Hippocampal formation (tissue), 2 donors: ENCODE measurements at regions not wholly inside any gene's neighbourhood (a gene's known extent, or its start where the extent isn't known, plus 50 kb on each side); places are given as distances from the start of the nearest gene placed in this dataset.

Experiments
- DNase-seq, 2 donors: peaks; one replicate each; lab custom pipeline; 2025; lab: John Stamatoyannopoulos, UW

DNA sequence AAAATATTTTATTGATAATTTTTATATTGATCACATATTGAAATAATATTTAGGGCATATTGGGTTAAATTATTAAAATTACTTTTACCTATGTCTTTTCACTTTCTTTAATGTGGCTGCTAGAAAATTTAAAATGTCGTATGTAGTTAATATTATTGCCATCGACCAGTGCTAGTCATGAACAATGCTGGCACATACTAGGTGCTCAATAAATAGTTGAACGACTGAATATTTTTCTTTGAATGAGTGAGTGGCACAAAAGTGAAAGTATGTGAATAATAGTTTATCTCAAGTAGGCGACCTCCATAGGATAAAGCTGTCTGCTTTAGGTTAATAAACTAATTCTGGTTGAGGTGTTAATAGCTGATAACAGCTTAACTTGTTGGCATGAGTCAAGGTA is 150.8 kb upstream of the FGGY start:
- no peak for DNase-seq

DNA sequence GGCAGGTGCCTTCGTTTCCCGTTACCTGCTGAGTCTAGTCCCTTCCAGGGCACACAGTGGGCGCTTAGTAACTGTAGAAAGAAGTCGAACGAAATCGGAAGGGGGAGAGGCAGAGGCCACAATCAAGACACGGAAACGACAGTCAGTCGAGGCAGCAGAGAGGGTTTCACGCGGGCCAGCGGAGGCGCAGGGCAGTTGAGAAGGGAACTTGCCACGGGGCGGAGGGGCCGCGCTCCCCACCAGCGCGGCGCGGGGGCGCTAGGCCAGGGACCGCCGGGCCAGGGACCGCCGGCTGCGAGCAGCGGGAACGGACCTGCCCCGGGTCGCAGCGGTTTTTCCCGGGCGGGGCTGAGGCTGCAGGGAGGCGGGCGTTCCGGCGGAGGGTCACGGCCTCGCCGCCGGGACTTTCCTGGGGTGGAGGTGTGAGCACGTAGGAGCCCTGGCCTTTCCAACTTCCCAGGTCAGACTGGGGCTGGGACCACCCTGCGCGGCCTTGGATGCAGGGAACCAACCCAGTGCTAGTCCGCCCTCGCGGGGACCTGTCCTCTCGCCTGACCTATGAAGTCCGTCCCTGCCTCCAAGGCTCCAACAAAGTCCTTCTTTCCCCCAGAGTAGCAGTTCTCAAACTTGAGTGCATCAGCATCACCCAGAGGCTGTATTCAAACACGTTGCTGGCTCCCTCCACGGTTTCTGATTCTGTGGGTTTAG is 150.1 kb upstream of the FGGY start:
- DNase-seq, result no peak

DNA sequence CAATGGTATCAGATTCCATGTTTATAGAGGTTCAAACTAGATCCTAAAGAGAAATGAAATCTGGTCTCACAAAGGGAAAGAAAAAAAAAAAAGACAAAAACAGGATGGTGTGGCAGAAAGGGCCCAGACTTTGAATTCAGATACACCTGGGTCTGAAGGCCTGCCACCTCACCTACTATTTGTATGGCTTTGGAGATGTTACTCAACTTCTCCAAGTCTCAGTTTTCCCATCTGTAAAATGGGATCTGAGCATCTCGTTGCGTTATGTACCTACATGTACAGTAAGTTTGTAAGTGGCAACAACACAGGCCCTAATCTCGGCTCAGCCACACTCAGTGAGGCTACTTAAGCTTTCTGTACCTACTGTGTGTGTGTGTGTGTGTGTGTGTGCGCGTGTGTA is 147.5 kb upstream of the FGGY start:
- no peak for DNase-seq

GRCh38 chr1:59150577-59151386 is 146.1 kb upstream of the FGGY start:
- no peak for DNase-seq

- DNase-seq, result no peak
Observed at GRCh38 chr1:59151387-59151761, 145.5 kb upstream of the FGGY start.

DNA sequence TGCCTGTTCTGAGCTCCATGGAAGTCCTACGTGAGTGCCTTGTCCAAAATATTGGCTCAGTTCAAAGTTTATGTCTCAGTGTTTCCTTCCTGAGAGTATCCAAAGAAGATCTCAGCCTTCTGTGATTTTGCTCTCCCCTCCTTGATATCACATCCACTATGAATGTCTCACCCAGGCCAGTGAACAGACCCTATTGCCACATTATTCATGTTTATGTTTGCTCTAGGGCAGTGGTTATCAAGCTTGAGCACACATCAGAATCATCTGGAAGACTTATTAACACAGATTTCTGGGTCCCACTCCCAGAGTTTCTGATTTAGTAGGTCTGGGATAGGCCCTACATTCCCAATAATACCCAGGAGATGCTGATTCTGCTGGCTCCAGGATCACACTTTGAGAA is 145.0 kb upstream of the FGGY start:
- no peak for DNase-seq

DNA sequence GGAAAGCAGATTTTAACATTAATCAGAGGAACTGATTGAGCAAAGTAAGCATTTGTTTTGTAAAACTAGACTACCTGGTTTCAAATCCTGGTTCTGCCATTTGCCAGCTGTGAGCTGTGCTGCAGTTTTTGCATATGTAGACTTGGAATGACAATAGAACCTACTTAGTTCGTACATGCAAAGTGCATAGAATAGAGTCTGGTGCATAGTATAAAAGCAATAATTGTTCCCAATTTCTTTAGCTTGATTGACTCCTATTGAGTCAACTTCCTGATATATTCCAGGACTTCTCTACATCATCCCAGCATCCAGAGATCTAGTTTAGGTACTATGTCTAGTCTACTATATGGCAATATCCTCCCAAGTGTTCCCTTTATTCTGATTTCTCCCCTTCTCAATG is 144.4 kb upstream of the FGGY start:
- no peak for DNase-seq

DNA sequence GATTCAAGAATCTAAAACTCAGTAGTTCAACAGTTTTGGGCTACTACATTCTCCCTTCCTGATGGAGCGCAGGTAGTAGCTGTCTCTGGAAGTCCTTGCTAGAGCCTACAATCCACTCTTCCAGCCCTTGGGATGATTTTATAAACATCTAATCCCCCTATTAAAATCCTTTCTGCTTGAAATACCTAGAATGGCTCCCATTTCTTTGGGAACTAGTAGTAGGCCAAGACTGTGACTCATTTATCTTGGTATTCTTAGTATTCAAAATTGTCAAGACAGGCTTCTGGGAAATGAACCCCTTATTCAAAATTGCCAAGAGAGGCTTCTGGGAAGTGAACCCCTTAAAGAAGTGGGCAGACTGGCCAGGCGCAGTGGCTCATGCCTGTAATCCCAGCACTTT is 142.5 kb upstream of the FGGY start:
- no peak for DNase-seq

DNA sequence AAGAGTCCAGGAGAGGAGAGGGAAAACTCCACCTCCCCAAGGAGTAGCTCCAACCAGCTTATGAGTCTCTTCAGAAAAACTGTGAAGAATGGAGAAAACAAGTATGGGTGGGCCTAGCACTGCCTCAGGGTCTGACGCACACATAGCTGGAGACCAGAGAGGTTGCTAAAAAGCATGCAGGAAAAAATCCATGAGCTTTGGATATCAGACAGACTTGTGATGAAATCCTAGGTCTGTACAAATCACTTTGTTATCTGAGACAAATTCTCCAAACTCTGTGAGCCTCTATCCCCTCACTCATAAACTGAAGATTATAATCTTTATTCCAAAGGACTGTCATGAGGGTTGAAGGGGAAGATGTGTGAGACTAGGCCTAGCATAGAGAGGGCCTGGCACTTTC is 141.5 kb upstream of the FGGY start:
- no peak for DNase-seq

DNA sequence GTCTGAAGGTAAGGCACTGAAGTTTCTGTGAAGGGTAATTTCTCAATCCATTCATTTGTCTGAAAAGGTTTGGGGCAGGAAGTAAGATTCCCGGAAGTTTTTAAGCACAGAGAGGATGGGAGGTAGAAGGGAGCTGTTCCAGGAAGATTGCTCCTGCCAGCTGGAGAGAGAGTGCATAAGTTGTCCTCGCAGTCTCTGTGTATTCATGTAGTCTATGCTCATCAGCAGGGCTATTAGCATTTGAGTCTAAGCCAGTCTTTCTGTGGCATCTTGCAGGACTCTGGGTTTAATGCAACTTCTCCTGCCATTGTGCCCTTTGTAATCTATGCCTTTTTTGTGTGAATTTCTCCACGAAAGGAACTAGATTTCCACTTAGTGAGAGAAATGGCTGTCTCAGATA is 140.8 kb upstream of the FGGY start:
- DNase-seq, result no peak

- DNase-seq, result no peak
Observed at GRCh38 chr1:59156526-59157199, 140.2 kb upstream of the FGGY start.

DNA sequence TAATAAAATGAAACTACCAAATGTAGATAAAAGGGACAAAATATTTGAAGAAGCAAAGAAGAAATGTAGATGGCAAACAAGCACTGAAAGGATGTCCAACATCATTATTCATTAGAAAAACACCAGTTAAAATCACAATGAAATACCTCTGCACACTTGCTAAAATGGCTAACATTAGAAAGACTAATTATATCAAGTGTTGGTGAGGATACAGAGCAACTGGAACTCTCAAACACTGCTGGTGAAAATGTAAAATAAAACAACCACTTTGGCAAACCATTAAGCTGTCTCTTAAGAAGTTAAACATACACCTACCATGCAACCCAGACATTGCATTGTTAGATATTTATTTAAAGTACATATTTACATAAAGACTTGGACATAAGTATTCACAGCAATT is 138.6 kb upstream of the FGGY start:
- no peak for DNase-seq

GRCh38 chr1:59159557-59160203 is 137.2 kb upstream of the FGGY start:
- no peak for DNase-seq

GRCh38 chr1:59161136-59161535 is 135.8 kb upstream of the FGGY start:
- DNase-seq, result no peak

- DNase-seq, result no peak
Observed at GRCh38 chr1:59162665-59163064, 134.2 kb upstream of the FGGY start.

DNA sequence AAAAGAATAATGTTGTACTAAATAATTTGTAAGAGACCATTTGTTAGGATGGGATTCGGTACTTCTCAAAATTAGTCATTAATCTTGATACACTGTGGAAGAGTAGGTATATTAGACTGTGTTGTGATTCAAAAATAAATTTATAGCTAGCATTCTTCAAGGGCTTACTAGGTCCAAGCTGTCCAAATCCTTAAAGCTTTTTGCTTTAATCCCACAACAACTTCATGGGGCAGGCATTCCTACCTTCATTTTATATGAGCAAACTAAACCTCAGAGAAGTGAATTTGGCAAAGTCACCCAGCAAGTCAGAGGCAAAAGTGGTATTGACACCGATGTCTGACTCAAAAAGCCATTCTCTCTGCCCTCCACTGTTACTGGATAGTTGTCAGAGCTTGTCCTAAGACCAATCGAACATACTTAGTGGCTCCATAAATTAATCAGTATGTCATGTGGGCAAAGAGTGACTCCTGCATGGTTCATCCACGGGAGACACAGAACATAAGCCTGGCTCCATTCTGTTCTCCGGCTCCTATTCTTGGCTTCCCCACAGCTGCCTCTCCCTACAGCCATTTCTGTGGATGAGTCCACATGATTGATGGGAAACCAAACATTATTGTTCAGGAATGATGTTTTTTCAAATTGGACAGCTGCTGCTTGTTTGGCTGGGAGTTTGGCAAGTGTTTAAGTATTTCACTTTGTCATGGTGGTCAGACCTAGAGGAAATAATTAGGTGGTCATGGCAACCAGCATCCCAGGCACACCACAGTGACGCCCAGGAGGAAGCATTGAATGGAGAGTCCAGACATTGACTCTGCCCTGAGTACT is 133.4 kb upstream of the FGGY start:
- no peak for DNase-seq

GRCh38 chr1:59164371-59164770 is 132.5 kb upstream of the FGGY start:
- DNase-seq, result no peak

DNA sequence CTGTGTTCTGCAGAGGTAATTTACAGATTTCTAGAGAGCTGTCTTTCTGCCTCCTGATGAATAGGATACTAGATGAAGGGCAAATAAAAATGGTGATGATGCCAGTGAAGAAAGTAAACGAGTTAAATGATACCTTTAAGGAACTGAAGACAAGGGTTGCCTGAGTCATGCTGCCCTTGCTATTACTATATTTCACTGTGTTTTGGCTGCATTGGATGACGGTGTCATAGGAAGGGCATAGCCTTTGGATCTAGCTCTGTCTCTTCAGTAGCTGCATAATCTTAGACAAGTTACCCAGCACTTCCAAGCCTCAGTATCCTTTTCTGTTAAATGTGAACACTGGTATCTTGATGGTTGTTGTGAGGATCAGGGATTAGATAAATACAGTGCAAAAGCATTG is 131.5 kb upstream of the FGGY start:
- no peak for DNase-seq

GRCh38 chr1:59169703-59170102 is 127.2 kb upstream of the FGGY start:
- no peak for DNase-seq

DNA sequence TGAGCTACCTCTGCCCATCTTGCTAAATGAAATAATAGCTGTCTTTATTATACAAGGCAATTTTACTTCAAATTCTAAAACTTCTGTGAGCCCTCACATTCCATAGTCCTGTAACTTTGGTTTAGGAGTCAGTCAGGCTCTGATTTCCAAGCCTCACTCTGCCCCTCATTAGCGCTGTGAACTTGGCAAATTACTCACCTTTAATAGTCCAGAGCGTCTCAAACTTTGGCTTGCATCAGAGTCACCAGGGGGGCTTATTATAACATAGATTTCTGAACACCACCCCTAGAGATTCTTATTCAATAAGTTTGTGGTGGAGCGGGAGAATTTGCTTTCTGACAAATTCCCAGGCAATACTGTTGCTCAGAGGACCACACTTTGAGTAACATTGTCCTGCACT is 126.2 kb upstream of the FGGY start:
- DNase-seq, result no peak

GRCh38 chr1:59171788-59172187 is 125.1 kb upstream of the FGGY start:
- DNase-seq, result no peak

DNA sequence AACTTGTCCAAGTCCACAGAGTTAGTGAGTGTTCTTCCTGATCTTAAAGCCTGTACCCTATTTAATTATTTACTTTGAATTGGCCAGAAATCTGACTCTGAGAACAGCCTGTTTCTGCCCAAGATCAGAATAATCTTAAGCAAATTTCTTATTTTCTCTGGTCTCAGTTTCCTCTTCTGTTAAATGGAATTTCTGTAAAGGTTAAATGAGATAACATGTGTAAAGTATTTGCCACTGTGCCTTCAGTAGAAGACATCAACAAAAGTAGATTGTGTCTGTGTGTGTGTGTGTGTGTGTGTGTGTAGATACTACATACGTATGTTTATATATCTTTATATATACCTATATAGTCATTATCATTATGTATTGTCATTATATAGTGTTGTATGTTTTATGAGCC is 124.2 kb upstream of the FGGY start:
- DNase-seq, result no peak
